ENCODE measurements at regions not wholly inside any gene's neighbourhood (a gene's known extent, or its start where the extent isn't known, plus 50 kb on each side); places are given as distances from the start of the nearest gene placed in this dataset.

DNA sequence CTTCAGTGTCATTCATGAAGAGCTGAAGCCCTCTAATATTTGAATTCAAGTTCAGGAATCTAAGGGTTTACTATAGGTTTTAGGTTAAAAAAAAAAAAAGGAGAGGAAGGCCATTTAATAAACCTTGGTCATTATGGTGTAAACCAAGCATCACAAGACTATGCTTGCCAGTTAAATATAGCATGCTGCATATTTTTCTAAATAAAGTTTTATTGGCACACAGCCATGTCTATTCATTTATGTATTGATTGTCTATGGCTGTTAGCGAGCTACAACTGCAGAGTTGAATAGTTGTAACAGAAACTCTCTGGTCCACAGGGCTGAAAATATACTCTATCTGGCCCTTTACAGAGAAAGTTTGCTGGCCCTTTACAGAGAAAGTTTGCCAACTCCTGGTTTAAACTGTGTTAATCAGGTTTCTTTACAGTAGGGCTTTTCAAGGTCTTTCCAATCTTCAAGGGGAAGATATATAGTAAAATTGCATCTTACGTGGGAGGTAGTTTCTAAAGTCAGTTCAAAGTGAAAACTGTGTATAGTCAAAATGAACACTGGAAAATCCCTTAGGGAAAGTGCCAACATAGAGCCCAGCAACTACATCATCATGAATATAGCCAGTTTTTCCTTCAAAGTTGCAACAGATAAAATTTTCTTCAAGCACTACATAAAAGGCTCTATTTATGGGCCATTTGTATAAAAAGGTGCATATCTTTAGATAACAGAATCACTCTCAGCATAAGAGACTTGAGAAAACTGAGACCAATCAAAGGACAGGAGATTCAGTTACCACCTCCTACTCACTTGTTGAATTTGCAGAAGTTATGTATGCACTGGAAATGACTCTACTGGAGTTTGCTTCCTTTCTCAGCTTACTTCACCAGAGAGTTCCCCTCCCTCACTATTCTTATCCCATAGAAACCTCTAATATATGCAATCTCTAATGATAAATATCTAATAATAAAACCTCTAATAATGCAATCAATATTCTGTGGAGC lies 49.7 kb upstream of the FRMD4B start:
- DNase-seq (ENCODE audit: missing footprints) (no peak), ATAC-seq (no peak)
- intact Hi-C loops (cut with DNase I): loop anchor here (5.0 kb wide), 1 partner anchor 102 kb away; no protein-coding TSS in a partner anchor

All from Right ventricle myocardium inferior (tissue), 1 donor.